SK-N-SH (cell line): ENCODE measurements at regions not wholly inside any gene's neighbourhood (a gene's known extent, or its start where the extent isn't known, plus 50 kb on each side); places are given as distances from the start of the nearest gene placed in this dataset.
A peak's percentile ranks its signal among the peaks of the same experiment; 100 is the strongest.

Experiments used
- CTCF ChIA-PET: fragments of 300-600, 350-600 bp; formaldehyde crosslinking; extraction: SDS; loops from one replicate; lab custom pipeline; 2021; lab: Yijun Ruan, JAX
- POLR2A ChIA-PET: fragments of 350-600 bp; sonication (Branson Sonifier 250); formaldehyde crosslinking; extraction: SDS; loops from one replicate; lab custom pipeline; 2020; ENCODE audit warnings: antibody characterized with exemption, inconsistent platforms; lab: Yijun Ruan, JAX
- DNase-seq: peaks from one replicate; pipeline ENCODE4 v3.0.0; 2012
- H2AFZ ChIP-seq: fragments of 200-600 bp; sonication (generic); 2 replicates; pipeline ENCODE4 v1.8.1; 2016; ENCODE audit warnings: antibody characterized with exemption, mild to moderate bottlenecking, low read depth
- H3F3A ChIP-seq: fragments of 200-600 bp; sonication (generic); replicated peaks from 2 replicates; pipeline ENCODE3; 2016; ENCODE audit warnings: antibody characterized with exemption, mild to moderate bottlenecking; ENCODE audit not compliant: insufficient read depth
- H3K27ac ChIP-seq, 2 experiments: fragments of 200-500 bp in 1 of 2; fragments of 200-600 bp in 1 of 2; sonication (Bioruptor generic) in 1 of 2; sonication (generic), shearing (Covaris generic) in 1 of 2; 2 replicates each; pipeline versions ENCODE4 v1.5.1 to v1.6.1; 2014 to 2016; ENCODE audit warnings: low read depth in 2 of 2, inconsistent platforms in 1 of 2, low read length in 1 of 2, mild to moderate bottlenecking in 1 of 2, mixed read lengths in 1 of 2
- H3K27me3 ChIP-seq: fragments of 200-600 bp; sonication (generic), shearing (Covaris generic); 2 replicates; pipeline ENCODE4 v1.6.1; 2016; ENCODE audit warnings: mixed run types; ENCODE audit not compliant: insufficient read depth
- H3K36me3 ChIP-seq, 2 experiments: fragments of 200-500 bp in 1 of 2; fragments of 200-600 bp in 1 of 2; sonication (Bioruptor generic) in 1 of 2; sonication (generic) in 1 of 2; replicated peaks in 1 of 2; 2 replicates each; pipeline versions ENCODE3 to v1.5.1; 2014 to 2016; ENCODE audit warnings: low read length in 1 of 2, mild to moderate bottlenecking in 1 of 2; ENCODE audit not compliant: insufficient read depth in 2 of 2, control insufficient read depth in 1 of 2
- H3K4me1 ChIP-seq, 2 experiments: fragments of 200-500 bp in 1 of 2; fragments of 200-600 bp in 1 of 2; sonication (Bioruptor generic) in 1 of 2; sonication (generic), shearing (Covaris generic) in 1 of 2; 2 replicates each; pipeline versions ENCODE4 v1.5.1 to v1.6.1; 2014 to 2016; ENCODE audit warnings: low read depth in 1 of 2, low read length in 1 of 2, mixed run types in 1 of 2; ENCODE audit not compliant: insufficient read depth in 2 of 2, control insufficient read depth in 1 of 2
- H3K4me2 ChIP-seq: fragments of 200-600 bp; sonication (generic), shearing (Covaris generic); 2 replicates; pipeline ENCODE4 v1.6.1; 2017; ENCODE audit warnings: mixed run types
- H3K4me3 ChIP-seq, 2 experiments: fragments of 200-500 bp in 1 of 2; fragments of 200-600 bp in 1 of 2; sonication (Bioruptor generic) in 1 of 2; sonication (generic), shearing (Covaris generic) in 1 of 2; 2 replicates each; pipeline versions ENCODE4 v1.5.1 to v1.8.1; 2014 to 2016; ENCODE audit warnings: low read depth in 2 of 2, inconsistent platforms in 1 of 2, low read length in 1 of 2, mild to moderate bottlenecking in 1 of 2, mixed read lengths in 1 of 2, moderate library complexity in 1 of 2
- H3K79me2 ChIP-seq: fragments of 200-600 bp; sonication (generic); 2 replicates; pipeline ENCODE4 v1.8.1; 2017; ENCODE audit warnings: mild to moderate bottlenecking; ENCODE audit not compliant: insufficient read depth
- H3K9ac ChIP-seq: fragments of 200-600 bp; sonication (generic); 2 replicates; pipeline ENCODE4 v1.6.1; 2017; ENCODE audit warnings: mixed run types
- H3K9me2 ChIP-seq: fragments of 200-600 bp; sonication (generic); 2 replicates; pipeline ENCODE4 v1.6.1; 2017; ENCODE audit warnings: mixed run types
- H3K9me3 ChIP-seq: fragments of 200-600 bp; sonication (generic); 2 replicates; pipeline ENCODE4 v1.6.1; 2017; ENCODE audit warnings: mixed run types, mild to moderate bottlenecking, moderate library complexity
- H4K20me1 ChIP-seq: fragments of 200-600 bp; sonication (generic); 2 replicates; pipeline ENCODE4 v1.6.1; 2017; ENCODE audit warnings: mild to moderate bottlenecking, mixed run types; ENCODE audit not compliant: insufficient read depth
- CHD2 ChIP-seq: fragments of 150-350 bp; IDR thresholded peaks from 2 replicates; pipeline ENCODE4 v1.6.1; 2018; ENCODE audit warnings: low read length; ENCODE audit not compliant: partially characterized antibody
- ELF1 ChIP-seq: IDR thresholded peaks from 2 replicates; pipeline ENCODE4 v1.4.0; 2012
- EP300 ChIP-seq, 2 experiments: IDR thresholded peaks; 2 replicates each; pipeline versions ENCODE4 v1.4.0 to v1.6.1; 2012; ENCODE audit warnings: borderline replicate concordance in 1 of 2, low read depth in 1 of 2, low read length in 1 of 2
- EZH2phosphoT487 ChIP-seq: fragments of 200-600 bp; sonication (generic); IDR thresholded peaks from 2 replicates; pipeline ENCODE4 v1.6.1; 2017; ENCODE audit warnings: low read depth, mixed run types, mild to moderate bottlenecking, antibody characterized with exemption, moderate library complexity, borderline replicate concordance
- FOSL2 ChIP-seq: IDR thresholded peaks from 2 replicates; pipeline ENCODE4 v1.4.0; 2012; ENCODE audit warnings: low read depth, mild to moderate bottlenecking, moderate library complexity, borderline replicate concordance
- FOXJ3 ChIP-seq: sonication (generic); formaldehyde crosslinking; IDR thresholded peaks from 2 replicates; pipeline ENCODE4 v1.5.1; 2020; ENCODE audit warnings: mild to moderate bottlenecking, missing genetic modification reagents
- GATA2 ChIP-seq: sonication (generic); formaldehyde crosslinking; IDR thresholded peaks from 2 replicates; pipeline ENCODE4 v1.5.0; 2020; ENCODE audit warnings: mild to moderate bottlenecking, missing genetic modification reagents
- IRF3 ChIP-seq: fragments of 150-350 bp; IDR thresholded peaks from 2 replicates; pipeline ENCODE4 v1.6.1; 2016; ENCODE audit warnings: mild to moderate bottlenecking, low read depth, low read length
- MEF2A ChIP-seq: IDR thresholded peaks from 2 replicates; pipeline ENCODE4 v1.4.0; 2012; ENCODE audit warnings: low read depth, borderline replicate concordance
- MXI1 ChIP-seq: IDR thresholded peaks from 2 replicates; pipeline ENCODE4 v1.6.1; 2012; ENCODE audit warnings: mild to moderate bottlenecking, low read depth, low read length, improper control_type of control experiment
- POLR2AphosphoS5 ChIP-seq: IDR thresholded peaks from 2 replicates; pipeline ENCODE4 v1.6.1; 2012; ENCODE audit warnings: low read depth, low read length
- RFX5 ChIP-seq: IDR thresholded peaks from 2 replicates; pipeline ENCODE4 v1.6.1; 2012; ENCODE audit warnings: mild to moderate bottlenecking, improper control_type of control experiment, low read length
- RXRA ChIP-seq: IDR thresholded peaks from 2 replicates; pipeline ENCODE4 v1.4.0; 2012; ENCODE audit warnings: low read depth, mild to moderate bottlenecking, borderline replicate concordance
- TAF1 ChIP-seq: IDR thresholded peaks from 2 replicates; pipeline ENCODE4 v1.6.1; 2012; ENCODE audit warnings: low read depth, mild to moderate bottlenecking, low read length, moderate library complexity, borderline replicate concordance
- TEAD4 ChIP-seq: IDR thresholded peaks from 2 replicates; pipeline ENCODE4 v1.4.0; 2012; ENCODE audit warnings: mild to moderate bottlenecking, borderline replicate concordance; ENCODE audit not compliant: insufficient read depth
- USF1 ChIP-seq: IDR thresholded peaks from 2 replicates; pipeline ENCODE4 v1.4.0; 2012; ENCODE audit warnings: low read depth, borderline replicate concordance
- WGBS: methylation state at CpG from one replicate; pipeline ENCODE4 v1.1.6; 2017; ENCODE audit warnings: low lambda C conversion rate; 5-methylcytosine and 5-hydroxymethylcytosine counted together
- TF ChIP-seq, protein P1 (sequence below): IDR thresholded peaks from 2 replicates; pipeline ENCODE4 v1.4.0; 2012; ENCODE audit warnings: low read depth
- TF ChIP-seq, protein P2 (sequence below): fragments of 200-600 bp; sonication (generic); IDR thresholded peaks from 2 replicates; pipeline ENCODE4 v1.6.1; 2017; ENCODE audit warnings: antibody characterized with exemption, mild to moderate bottlenecking, moderate library complexity

- Histone ChIP-seq H3K9me2 (no peaks in the 10 kb centered on the region; the same call in 1 of the 2 replicates), H2AFZ (peak overlapping the region; percentile 45; the same call in 1 of the 2 replicates), H3K9me3 (no peaks in the 10 kb centered on the region), H3K79me2 (no peaks in the 10 kb centered on the region), H4K20me1 (no peaks in the 10 kb centered on the region), H3K27ac (no peak overlapping the region), H3K36me3 (no peaks in the 10 kb centered on the region), H3K9ac (no peak overlapping the region), H3K27me3 (no peaks in the 10 kb centered on the region), H3K4me1 (no peaks in the 10 kb centered on the region), H3K4me2 (no peak overlapping the region), H3F3A (no peaks in the 10 kb centered on the region), H3K4me3 (no peak overlapping the region)
- ChIA-PET CTCF (no interaction called here), POLR2A (no interaction called here)
- TF ChIP-seq USF1 (no peak), RFX5 (no peak), MEF2A (no peak), IRF3 (no peak), POLR2AphosphoS5 (no peak), MXI1 (no peak), GATA2 (no peak), RXRA (no peak), FOSL2 (no peak), EZH2phosphoT487 (no peak), ELF1 (no peak), FOXJ3 (no peak), EP300 (IDR thresholded peaks at IDR 0.05; ENCODE audit: borderline replicate concordance in 1 of 2, low read depth in 1 of 2, low read length in 1 of 2) (no peak), TAF1 (no peak), CHD2 (no peak), TEAD4 (no peak)
- TF ChIP-seq, protein P1, sequence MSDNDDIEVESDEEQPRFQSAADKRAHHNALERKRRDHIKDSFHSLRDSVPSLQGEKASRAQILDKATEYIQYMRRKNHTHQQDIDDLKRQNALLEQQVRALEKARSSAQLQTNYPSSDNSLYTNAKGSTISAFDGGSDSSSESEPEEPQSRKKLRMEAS = no peak
- TF ChIP-seq, protein P2, sequence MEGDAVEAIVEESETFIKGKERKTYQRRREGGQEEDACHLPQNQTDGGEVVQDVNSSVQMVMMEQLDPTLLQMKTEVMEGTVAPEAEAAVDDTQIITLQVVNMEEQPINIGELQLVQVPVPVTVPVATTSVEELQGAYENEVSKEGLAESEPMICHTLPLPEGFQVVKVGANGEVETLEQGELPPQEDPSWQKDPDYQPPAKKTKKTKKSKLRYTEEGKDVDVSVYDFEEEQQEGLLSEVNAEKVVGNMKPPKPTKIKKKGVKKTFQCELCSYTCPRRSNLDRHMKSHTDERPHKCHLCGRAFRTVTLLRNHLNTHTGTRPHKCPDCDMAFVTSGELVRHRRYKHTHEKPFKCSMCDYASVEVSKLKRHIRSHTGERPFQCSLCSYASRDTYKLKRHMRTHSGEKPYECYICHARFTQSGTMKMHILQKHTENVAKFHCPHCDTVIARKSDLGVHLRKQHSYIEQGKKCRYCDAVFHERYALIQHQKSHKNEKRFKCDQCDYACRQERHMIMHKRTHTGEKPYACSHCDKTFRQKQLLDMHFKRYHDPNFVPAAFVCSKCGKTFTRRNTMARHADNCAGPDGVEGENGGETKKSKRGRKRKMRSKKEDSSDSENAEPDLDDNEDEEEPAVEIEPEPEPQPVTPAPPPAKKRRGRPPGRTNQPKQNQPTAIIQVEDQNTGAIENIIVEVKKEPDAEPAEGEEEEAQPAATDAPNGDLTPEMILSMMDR = no peak
- DNase-seq = peak; percentile 1
- WGBS = 35% methylated on average over 8 of the region's 8 CpGs
These were observed 1521.5 kb upstream of the ZEB2 start for GRCh38 chr2:146041274-146041910.
